GM12891 (cell line): ENCODE measurements at regions not wholly inside any gene's neighbourhood (a gene's known extent, or its start where the extent isn't known, plus 50 kb on each side); places are given as distances from the start of the nearest gene placed in this dataset.

Experiments used
- POLR2A ChIP-seq: IDR thresholded peaks from 2 replicates; pipeline ENCODE4 v1.6.1; 2011; ENCODE audit warnings: low read depth, low read length, control low read depth
- POLR2AphosphoS5 ChIP-seq: IDR thresholded peaks from 2 replicates; pipeline ENCODE4 v1.6.1; 2011; ENCODE audit warnings: low read depth, low read length, control low read depth
- TAF1 ChIP-seq: IDR thresholded peaks from 2 replicates; pipeline ENCODE4 v1.6.1; 2011; ENCODE audit warnings: low read depth, low read length, control low read depth

GRCh38 chr1:185483664-185484450 is 166.8 kb upstream of the IVNS1ABP start:
- TF ChIP-seq POLR2A: no peak
- TF ChIP-seq TAF1: no peak
- TF ChIP-seq POLR2AphosphoS5: no peak
